Naive thymus-derived CD8-positive, alpha-beta T cell (primary cell): ENCODE measurements at regions not wholly inside any gene's neighbourhood (a gene's known extent, or its start where the extent isn't known, plus 50 kb on each side); places are given as distances from the start of the nearest gene placed in this dataset.
"Not testable (repeated sequence)": the region's sequence is repeated elsewhere in the genome, so short reads cannot be mapped to it uniquely, and the experiment has no call there.

Experiments
- ATAC-seq, 2 donors: fragments of 150-1000 bp; cut with Tn5 transposase in 1 of 2; sonication (Bioruptor Pico), chemical (Tn5 transposase) in 1 of 2; 1 replicate in 1 of 2; 2 replicates in 1 of 2; pipeline ENCODE4 v1.10.0; 2021; ENCODE audit warnings: mild to moderate bottlenecking in 2 of 2, moderate library complexity in 2 of 2
- POLR2A ChIA-PET: fragments of 350-600 bp; sonication (Branson Sonifier 250); formaldehyde crosslinking; loops from one replicate; lab custom pipeline; 2021; ENCODE audit warnings: antibody characterized with exemption; lab: Charles Lee
- DNase-seq, 10 donors: peaks; one replicate each; pipeline versions ENCODE4 v3.0.0 to v3.0.0-alpha.2; 2020 to 2022
- H3K27ac Mint-ChIP-seq, 10 donors: one replicate each; pipeline ENCODE4 v1.8.0; 2020 to 2022; ENCODE audit warnings: mild to moderate bottlenecking in 10 of 10, mixed read lengths in 10 of 10, moderate library complexity in 4 of 10, inconsistent platforms in 1 of 10
- H3K27me3 Mint-ChIP-seq, 5 donors: one replicate each; pipeline ENCODE4 v1.8.0; 2021 to 2022; ENCODE audit warnings: mixed read lengths in 5 of 5
- H3K36me3 Mint-ChIP-seq, 3 donors: one replicate each; pipeline ENCODE4 v1.8.0; 2020 to 2022; ENCODE audit warnings: mixed read lengths in 3 of 3, mild to moderate bottlenecking in 2 of 3, inconsistent platforms in 1 of 3
- H3K4me1 Mint-ChIP-seq, 4 donors: one replicate each; pipeline ENCODE4 v1.8.0; 2021 to 2022; ENCODE audit warnings: mixed read lengths in 4 of 4
- H3K4me3 Mint-ChIP-seq, 10 donors: one replicate each; pipeline ENCODE4 v1.8.0; 2020 to 2022; ENCODE audit warnings: mild to moderate bottlenecking in 10 of 10, mixed read lengths in 10 of 10, moderate library complexity in 6 of 10, inconsistent platforms in 1 of 10
- H3K9me3 Mint-ChIP-seq, 9 donors: one replicate each; pipeline ENCODE4 v1.8.0; 2020 to 2022; ENCODE audit warnings: mixed read lengths in 9 of 9, mild to moderate bottlenecking in 3 of 9, inconsistent platforms in 1 of 9, moderate library complexity in 1 of 9

DNA sequence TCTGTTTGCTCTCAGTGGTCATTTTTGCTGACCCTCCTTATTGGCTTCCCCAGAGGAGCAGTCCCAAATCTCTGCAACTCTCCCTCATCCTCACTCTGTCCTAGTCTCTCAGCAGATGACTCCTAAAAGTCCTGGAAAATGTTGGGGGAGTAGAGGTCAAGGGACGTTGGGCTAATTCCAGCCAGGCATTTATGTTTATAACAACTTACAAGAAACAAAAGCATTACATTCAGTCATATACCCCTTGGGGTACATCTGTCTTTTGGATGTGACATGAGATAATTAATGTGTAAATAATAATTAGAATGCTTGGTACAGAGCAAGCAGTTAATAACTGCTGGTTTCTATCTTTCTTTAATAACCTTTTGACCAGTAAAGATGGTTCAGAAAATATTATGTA is 176.2 kb downstream of the YTHDC2 start:
- Mint-ChIP-seq H3K4me3 (no peak overlapping the region), H3K36me3 (no peaks in the 10 kb centered on the region), H3K27ac (no peak overlapping the region), H3K9me3 (peaks cover 0 to under 1% (median 0%) of the 10 kb centered on the region in 9 donors), H3K27me3 (peaks cover 19 to 49% (median 28%) of the 10 kb centered on the region in 5 donors), H3K4me1 (no peaks in the 10 kb centered on the region)
- DNase-seq (no peak), ATAC-seq (no peak)
- POLR2A ChIA-PET: no interaction called here

DNA sequence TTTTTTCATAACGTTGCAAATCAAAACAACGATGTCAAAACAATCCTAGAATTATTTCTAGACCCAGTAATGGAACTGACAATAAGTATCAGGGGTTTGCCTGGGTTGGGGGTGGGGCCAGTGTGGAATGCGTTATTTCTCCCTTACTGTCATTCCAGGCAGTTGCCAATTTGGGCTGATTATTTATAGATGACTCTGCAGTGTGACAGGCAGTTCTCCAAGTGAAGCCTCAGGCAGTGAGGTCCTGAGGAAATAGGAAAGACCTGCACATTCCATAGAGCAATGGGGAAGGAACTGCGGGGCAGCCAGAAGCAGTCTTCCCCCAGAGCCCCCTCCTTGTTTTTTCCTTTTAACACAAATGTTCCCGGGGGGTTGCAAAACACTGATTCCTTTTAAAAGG is 179.0 kb downstream of the YTHDC2 start:
- ATAC-seq: no peak
- no peaks in the 10 kb centered on the region for H3K36me3 Mint-ChIP-seq

DNA sequence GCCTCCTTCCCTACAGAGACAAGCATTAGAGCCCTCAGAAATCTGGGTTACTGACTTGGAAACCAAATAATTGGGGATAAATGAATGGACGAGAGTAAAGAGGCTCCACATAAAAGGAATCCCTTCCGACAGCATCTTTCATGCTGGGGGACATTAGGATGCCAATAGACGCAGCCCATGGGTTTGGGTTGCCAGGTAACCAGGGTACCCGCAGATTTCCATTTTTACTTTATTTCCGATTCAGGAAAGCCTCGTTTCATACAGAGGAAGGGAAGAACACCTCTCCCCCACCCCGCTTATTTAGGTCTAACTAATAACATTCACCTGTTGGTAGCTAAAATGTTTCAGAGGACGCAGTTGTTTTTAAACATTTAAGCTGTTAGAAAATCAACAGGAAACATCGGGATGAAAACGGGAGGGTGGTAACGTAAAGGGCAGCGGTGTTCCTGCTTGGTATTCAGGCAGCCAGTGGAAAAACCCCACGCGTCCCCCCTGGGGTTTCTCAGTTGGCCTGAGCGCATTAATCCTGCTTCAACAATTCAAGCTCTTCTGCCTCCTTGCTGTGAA is 179.5 kb downstream of the YTHDC2 start:
- H3K27ac Mint-ChIP-seq: no peak overlapping the region
- DNase-seq (no peak), ATAC-seq (no peak)
- peaks cover 0 to 3% (median 0%) of the 10 kb centered on the region in 9 donors for H3K9me3 Mint-ChIP-seq
- H3K27me3 Mint-ChIP-seq: peaks cover 26 to 61% (median 39%) of the 10 kb centered on the region in 5 donors
- no peak overlapping the region for H3K4me3 Mint-ChIP-seq
- POLR2A ChIA-PET: no interaction called here
- H3K36me3 Mint-ChIP-seq: no peaks in the 10 kb centered on the region
- no peaks in the 10 kb centered on the region for H3K4me1 Mint-ChIP-seq

More for the DNA sequence above, 179.0 kb downstream of the YTHDC2 start:
- H3K9me3 Mint-ChIP-seq: peaks cover 0 to 3% (median 0%) of the 10 kb centered on the region in 9 donors
- no peak for DNase-seq
- H3K4me3 Mint-ChIP-seq: no peak overlapping the region
- H3K4me1 Mint-ChIP-seq: no peaks in the 10 kb centered on the region
- POLR2A ChIA-PET: no interaction called here
- no peak overlapping the region for H3K27ac Mint-ChIP-seq
- H3K27me3 Mint-ChIP-seq: peaks cover 23 to 61% (median 35%) of the 10 kb centered on the region in 5 donors

DNA sequence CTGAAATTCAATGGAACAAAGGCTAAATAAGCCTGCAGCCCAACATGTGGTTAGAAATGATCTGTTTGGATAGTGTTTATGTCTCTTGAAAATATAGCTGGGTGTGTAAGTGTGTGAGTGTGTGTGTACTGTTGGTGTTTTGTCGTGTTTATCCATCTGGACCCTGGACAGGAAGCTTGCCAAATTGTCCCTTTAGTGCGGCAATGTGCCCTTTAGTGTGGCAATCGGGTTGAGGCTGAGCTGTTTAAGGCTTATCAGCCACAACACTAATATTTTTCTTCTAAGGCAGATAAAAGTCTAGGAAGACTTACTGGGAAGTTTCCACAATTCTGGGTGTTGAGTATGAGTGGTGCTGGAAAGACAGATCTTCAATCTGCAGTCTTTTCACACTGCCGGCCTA is 180.2 kb downstream of the YTHDC2 start:
- H3K27ac Mint-ChIP-seq: no peak overlapping the region
- POLR2A ChIA-PET: no interaction called here
- H3K27me3 Mint-ChIP-seq: peaks cover 26 to 59% (median 36%) of the 10 kb centered on the region in 5 donors
- no peaks in the 10 kb centered on the region for H3K36me3 Mint-ChIP-seq
- ATAC-seq: no peak
- peaks cover 0 to 3% (median 0%) of the 10 kb centered on the region in 9 donors for H3K9me3 Mint-ChIP-seq
- H3K4me1 Mint-ChIP-seq: no peaks in the 10 kb centered on the region
- H3K4me3 Mint-ChIP-seq: no peak overlapping the region
- DNase-seq: no peak

GRCh38 chr5:113694576-113694975 is 181.1 kb downstream of the YTHDC2 start:
- Mint-ChIP-seq H3K36me3 (no peaks in the 10 kb centered on the region), H3K27me3 (peaks cover 24 to 50% (median 30%) of the 10 kb centered on the region in 5 donors), H3K27ac (no peak overlapping the region), H3K9me3 (peaks cover 0 to 3% (median 0%) of the 10 kb centered on the region in 9 donors), H3K4me3 (no peak overlapping the region), H3K4me1 (no peaks in the 10 kb centered on the region)
- ATAC-seq (no peak), DNase-seq (no peak)
- POLR2A ChIA-PET: no interaction called here

- POLR2A ChIA-PET: no interaction called here
- no peak for DNase-seq
These were observed 189.8 kb downstream of the YTHDC2 start for GRCh38 chr5:113703266-113703665.

GRCh38 chr5:113705657-113706056 is 192.2 kb downstream of the YTHDC2 start:
- POLR2A ChIA-PET: no interaction called here
- no peaks in the 10 kb centered on the region for H3K4me1 Mint-ChIP-seq
- H3K27me3 Mint-ChIP-seq: peaks cover 0 to 13% (median 4%) of the 10 kb centered on the region in 5 donors
- H3K36me3 Mint-ChIP-seq: peaks cover 0 to 25% (median 0%) of the 10 kb centered on the region in 3 donors
- no peak for DNase-seq
- peaks cover 13 to 37% (median 20%) of the 10 kb centered on the region in 9 donors for H3K9me3 Mint-ChIP-seq
- H3K27ac Mint-ChIP-seq: no peak overlapping the region
- no peak overlapping the region for H3K4me3 Mint-ChIP-seq
- ATAC-seq: no peak

More at GRCh38 chr5:113703266-113703665, 189.8 kb downstream of the YTHDC2 start:
- no peak overlapping the region for H3K4me3 Mint-ChIP-seq
- H3K4me1 Mint-ChIP-seq: no peaks in the 10 kb centered on the region
- no peak overlapping the region for H3K27ac Mint-ChIP-seq
- H3K36me3 Mint-ChIP-seq: peaks cover 0 to 25% (median 0%) of the 10 kb centered on the region in 3 donors
- peaks cover 0 to 9% (median 4%) of the 10 kb centered on the region in 5 donors for H3K27me3 Mint-ChIP-seq
- ATAC-seq: no peak
- H3K9me3 Mint-ChIP-seq: peaks cover 13 to 37% (median 20%) of the 10 kb centered on the region in 9 donors

DNA sequence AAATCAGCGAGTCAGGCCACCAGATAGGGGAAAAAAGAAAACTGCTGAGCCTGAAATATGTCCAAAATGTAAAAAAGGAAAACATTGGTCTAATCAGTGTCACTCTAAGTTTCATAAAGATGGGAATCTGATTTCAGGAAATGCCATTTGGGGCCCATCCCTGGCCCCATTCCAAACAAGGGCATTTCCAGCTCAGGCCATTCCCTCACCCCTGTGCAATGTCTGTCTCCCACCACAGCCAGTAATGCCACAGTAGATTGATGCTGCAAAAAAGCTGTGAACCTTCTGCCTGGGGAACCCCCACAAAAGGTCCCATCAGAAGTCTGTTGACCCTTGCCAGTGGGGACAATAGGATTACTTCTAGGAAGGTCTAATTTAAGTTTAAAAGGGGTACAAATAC is 199.6 kb downstream of the YTHDC2 start:
- no peak overlapping the region for H3K27ac Mint-ChIP-seq
- H3K4me3 Mint-ChIP-seq: no peak overlapping the region
- no peak for DNase-seq
- H3K9me3 Mint-ChIP-seq: peaks cover 2 to 49% (median 20%) of the 10 kb centered on the region in 9 donors
- peaks cover 0 to 32% (median 0%) of the 10 kb centered on the region in 3 donors for H3K36me3 Mint-ChIP-seq
- H3K27me3 Mint-ChIP-seq: peaks cover 0 to 16% (median 2%) of the 10 kb centered on the region in 5 donors
- no peaks in the 10 kb centered on the region for H3K4me1 Mint-ChIP-seq
- POLR2A ChIA-PET: no interaction called here
- no peak for ATAC-seq

DNA sequence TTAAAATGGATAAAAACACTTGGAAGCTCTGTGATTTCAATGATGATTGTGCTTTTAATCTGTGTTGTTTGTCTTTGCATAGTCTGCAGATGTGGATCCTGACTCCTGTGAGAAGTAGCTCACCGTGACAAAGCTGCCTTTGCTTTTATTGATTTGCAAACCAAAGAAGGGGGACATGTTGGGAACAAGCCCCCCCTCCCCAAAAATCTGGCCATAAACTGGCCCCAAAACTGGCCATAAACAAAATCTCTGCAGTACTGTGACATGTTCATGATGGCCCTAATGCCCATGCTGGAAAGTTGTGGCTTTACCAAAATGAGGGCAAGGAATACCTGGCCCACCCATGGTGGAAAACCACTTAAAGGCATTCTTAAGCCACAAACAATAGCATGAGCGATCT is 202.4 kb downstream of the YTHDC2 start:
- H3K4me1 Mint-ChIP-seq, POLR2A ChIA-PET, ATAC-seq, H3K27ac Mint-ChIP-seq, DNase-seq, H3K4me3 Mint-ChIP-seq: not testable (repeated sequence)
- H3K27me3 Mint-ChIP-seq: peaks cover 0 to 20% (median 2%) of the 10 kb centered on the region in 5 donors
- H3K36me3 Mint-ChIP-seq: peaks cover 0 to 32% (median 0%) of the 10 kb centered on the region in 3 donors
- H3K9me3 Mint-ChIP-seq: peaks cover 2 to 49% (median 23%) of the 10 kb centered on the region in 9 donors

DNA sequence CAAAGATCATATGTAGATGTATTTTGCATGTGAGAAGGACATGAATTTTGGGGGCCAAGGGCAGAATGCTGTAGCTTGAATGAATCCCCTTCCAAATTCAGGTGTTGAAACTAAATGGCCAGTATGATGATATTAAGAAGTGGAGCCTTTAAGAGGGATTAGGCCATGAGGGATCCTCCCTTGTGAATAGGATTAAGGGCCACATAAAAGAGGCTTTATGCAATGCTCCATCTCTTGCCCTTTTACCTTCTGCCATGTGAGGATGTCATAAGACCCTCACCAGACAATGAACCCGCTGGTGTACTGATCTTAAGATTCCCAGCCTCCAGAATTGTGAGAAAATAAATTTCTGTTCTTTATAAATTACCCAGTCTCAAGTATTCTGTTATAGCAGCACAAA is 206.1 kb downstream of the YTHDC2 start:
- DNase-seq: no peak
- Mint-ChIP-seq H3K27me3 (peaks cover 0 to 9% (median 0%) of the 10 kb centered on the region in 5 donors), H3K4me3 (no peak overlapping the region), H3K4me1 (no peaks in the 10 kb centered on the region), H3K9me3 (peaks cover 0 to 32% (median 18%) of the 10 kb centered on the region in 9 donors), H3K36me3 (peaks cover 0 to 21% (median 0%) of the 10 kb centered on the region in 3 donors), H3K27ac (no peak overlapping the region)
- ATAC-seq: no peak
- POLR2A ChIA-PET: no interaction called here

DNA sequence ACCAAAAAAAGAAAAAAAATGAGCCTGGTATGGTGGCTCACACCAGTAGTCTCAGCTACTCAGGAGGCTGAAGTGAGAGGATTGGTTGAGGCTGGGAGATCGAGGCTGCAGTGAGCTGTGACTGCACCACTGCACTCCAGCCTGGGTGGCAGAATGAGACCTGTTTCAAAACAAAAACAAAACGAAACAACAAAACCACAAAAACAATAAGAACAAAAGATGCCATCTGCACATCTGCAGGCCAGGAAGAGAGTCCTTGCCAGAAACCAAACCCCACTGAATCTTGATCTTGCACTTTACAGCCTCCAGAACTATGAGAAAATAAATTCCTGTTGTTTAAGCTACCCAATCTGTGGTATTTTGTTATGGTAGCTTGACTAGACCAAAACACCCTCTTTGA is 207.7 kb downstream of the YTHDC2 start:
- Mint-ChIP-seq H3K36me3 (peaks cover 0 to 8% (median 0%) of the 10 kb centered on the region in 3 donors), H3K4me1 (no peaks in the 10 kb centered on the region), H3K27ac (no peak overlapping the region), H3K9me3 (peaks cover 0 to 20% (median 11%) of the 10 kb centered on the region in 9 donors), H3K4me3 (no peak overlapping the region), H3K27me3 (peaks cover 0 to 9% (median 0%) of the 10 kb centered on the region in 5 donors)
- POLR2A ChIA-PET: no interaction called here
- no peak for DNase-seq
- no peak for ATAC-seq

DNA sequence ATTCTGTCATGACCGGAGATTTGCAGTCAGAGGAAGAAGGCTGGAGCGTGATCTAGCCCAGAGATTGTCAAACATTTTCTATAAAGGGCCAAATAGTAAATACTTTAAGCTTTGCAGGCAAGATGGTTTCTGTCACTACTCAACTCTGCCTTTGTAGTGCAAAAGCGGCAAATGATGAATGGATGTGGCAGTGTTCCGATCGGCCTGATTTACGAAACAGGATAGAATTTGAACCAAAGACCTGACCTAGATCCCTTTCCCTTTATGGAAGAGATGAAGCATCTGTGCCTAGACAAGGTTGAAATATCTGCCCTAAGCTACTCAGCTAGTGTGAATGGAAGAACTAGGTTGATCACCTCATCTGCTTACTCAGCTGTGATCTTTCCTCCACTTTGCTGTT is 209.5 kb downstream of the YTHDC2 start:
- Mint-ChIP-seq H3K36me3 (no peaks in the 10 kb centered on the region), H3K4me1 (no peaks in the 10 kb centered on the region), H3K27ac (no peak overlapping the region), H3K9me3 (peaks cover 0 to 14% (median 2%) of the 10 kb centered on the region in 9 donors), H3K27me3 (peaks cover 0 to 18% (median 0%) of the 10 kb centered on the region in 5 donors), H3K4me3 (no peak overlapping the region)
- ATAC-seq (no peak), DNase-seq (no peak)
- POLR2A ChIA-PET: no interaction called here

DNA sequence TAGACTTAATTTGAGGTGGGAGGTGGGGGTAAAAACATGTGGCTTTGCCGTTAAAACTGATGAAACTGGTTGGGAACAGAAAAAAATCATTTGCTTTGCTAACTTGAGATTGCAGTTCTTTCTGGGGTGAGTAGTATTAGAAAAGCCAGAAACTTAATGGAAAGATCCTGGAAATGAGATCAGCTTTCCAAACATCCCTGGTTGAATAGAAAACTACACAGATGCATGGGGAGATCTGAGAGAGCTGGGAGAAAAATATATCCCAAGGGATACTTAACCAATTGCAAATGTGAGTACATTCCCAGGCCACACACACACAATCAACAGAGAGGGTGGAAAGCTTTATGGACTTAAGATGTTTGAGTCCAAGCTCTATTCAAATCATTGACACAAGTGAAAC is 222.3 kb downstream of the YTHDC2 start:
- Mint-ChIP-seq H3K36me3 (peaks cover 0 to 3% (median 0%) of the 10 kb centered on the region in 3 donors), H3K4me3 (no peak overlapping the region), H3K27ac (no peak overlapping the region), H3K9me3 (peaks cover 0 to 8% (median 0%) of the 10 kb centered on the region in 9 donors), H3K27me3 (peaks cover 0 to 7% (median under 1%) of the 10 kb centered on the region in 5 donors), H3K4me1 (no peaks in the 10 kb centered on the region)
- ATAC-seq: no peak
- no peak for DNase-seq
- POLR2A ChIA-PET: no interaction called here
